HEK293 (cell line): ENCODE measurements at regions not wholly inside any gene's neighbourhood (a gene's known extent, or its start where the extent isn't known, plus 50 kb on each side); places are given as distances from the start of the nearest gene placed in this dataset.

Experiments
- CTCF ChIP-seq: fragments of 450-650 bp; formaldehyde crosslinking; IDR thresholded peaks from 2 replicates; pipeline ENCODE4 v1.5.1; 2016; ENCODE audit warnings: missing biosample characterization, missing genetic modification characterization
- KLF16 ChIP-seq: fragments of 450-650 bp; formaldehyde crosslinking; IDR thresholded peaks from 2 replicates; pipeline ENCODE4 v1.5.1; 2017; ENCODE audit warnings: missing biosample characterization, missing genetic modification characterization
- SCRT1 ChIP-seq: fragments of 450-650 bp; formaldehyde crosslinking; IDR thresholded peaks from 2 replicates; pipeline ENCODE4 v1.5.1; 2016; ENCODE audit warnings: missing biosample characterization, missing genetic modification characterization, borderline replicate concordance

GRCh38 chr19:56927791-56928207 lies 87.3 kb upstream of the PEG3 start:
- TF ChIP-seq CTCF (tag by site-specific recombination) (no peak), KLF16 (tag by site-specific recombination) (no peak), SCRT1 (tag by site-specific recombination) (no peak)
